ENCODE measurements at regions not wholly inside any gene's neighbourhood (a gene's known extent, or its start where the extent isn't known, plus 50 kb on each side); places are given as distances from the start of the nearest gene placed in this dataset.

DNA sequence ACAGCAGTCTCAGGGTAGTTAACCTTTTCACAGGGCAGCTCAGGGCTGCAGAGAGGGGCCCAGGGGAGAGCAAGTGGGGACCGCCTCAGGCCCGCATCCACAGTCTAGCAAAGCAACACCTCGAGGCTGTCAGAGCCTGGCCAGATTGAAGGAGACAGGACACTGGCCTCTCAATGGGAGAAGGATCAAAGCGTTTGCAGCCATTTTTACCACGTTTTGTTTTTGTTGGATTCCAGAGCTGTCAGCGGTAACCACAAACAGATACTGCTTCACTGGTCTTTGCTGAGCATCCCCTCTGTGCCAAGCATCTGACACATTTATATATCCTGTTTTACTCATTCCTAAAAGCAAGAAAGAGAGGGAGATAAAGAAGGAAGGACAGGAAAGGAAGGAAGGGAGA, 153.8 kb downstream of the SHQ1 start:
- TF ChIP-seq RCOR1 (IDR thresholded peaks at IDR 0.05; ENCODE audit: low read depth, low read length) (no peak), ZFP36 (IDR thresholded peaks at IDR 0.05; ENCODE audit: borderline replicate concordance, partially characterized antibody) (no peak), JUNB (IDR thresholded peaks at IDR 0.05) (no peak), FOSL2 (IDR thresholded peaks at IDR 0.05) (no peak), FOSL2 (CRISPR knock-in tag; IDR thresholded peaks at IDR 0.05) (no peak), RAD21 (conservative IDR thresholded peaks at IDR 0.05 in 1 of 2, IDR thresholded peaks at IDR 0.05 in 1 of 2) (no peak)
- TF ChIP-seq, protein P1, sequence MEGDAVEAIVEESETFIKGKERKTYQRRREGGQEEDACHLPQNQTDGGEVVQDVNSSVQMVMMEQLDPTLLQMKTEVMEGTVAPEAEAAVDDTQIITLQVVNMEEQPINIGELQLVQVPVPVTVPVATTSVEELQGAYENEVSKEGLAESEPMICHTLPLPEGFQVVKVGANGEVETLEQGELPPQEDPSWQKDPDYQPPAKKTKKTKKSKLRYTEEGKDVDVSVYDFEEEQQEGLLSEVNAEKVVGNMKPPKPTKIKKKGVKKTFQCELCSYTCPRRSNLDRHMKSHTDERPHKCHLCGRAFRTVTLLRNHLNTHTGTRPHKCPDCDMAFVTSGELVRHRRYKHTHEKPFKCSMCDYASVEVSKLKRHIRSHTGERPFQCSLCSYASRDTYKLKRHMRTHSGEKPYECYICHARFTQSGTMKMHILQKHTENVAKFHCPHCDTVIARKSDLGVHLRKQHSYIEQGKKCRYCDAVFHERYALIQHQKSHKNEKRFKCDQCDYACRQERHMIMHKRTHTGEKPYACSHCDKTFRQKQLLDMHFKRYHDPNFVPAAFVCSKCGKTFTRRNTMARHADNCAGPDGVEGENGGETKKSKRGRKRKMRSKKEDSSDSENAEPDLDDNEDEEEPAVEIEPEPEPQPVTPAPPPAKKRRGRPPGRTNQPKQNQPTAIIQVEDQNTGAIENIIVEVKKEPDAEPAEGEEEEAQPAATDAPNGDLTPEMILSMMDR (IDR thresholded peaks at IDR 0.05): no peak
- TF ChIP-seq, protein P2, sequence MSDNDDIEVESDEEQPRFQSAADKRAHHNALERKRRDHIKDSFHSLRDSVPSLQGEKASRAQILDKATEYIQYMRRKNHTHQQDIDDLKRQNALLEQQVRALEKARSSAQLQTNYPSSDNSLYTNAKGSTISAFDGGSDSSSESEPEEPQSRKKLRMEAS (IDR thresholded peaks at IDR 0.05): no peak
